ENCODE measurements at regions not wholly inside any gene's neighbourhood (a gene's known extent, or its start where the extent isn't known, plus 50 kb on each side); places are given as distances from the start of the nearest gene placed in this dataset.

GRCh38 chr1:10934150-10934818, 78.2 kb upstream of the TARDBP start:
- TF ChIP-seq MYC (IDR thresholded peaks at IDR 0.05; ENCODE audit: low read depth, low read length) (no peak), POLR2A (IDR thresholded peaks at IDR 0.05; ENCODE audit: extremely low read depth, insufficient read length) (no peak)

GRCh38 chr1:10935246-10935645, 77.2 kb upstream of the TARDBP start:
- TF ChIP-seq POLR2A (IDR thresholded peaks at IDR 0.05; ENCODE audit: extremely low read depth, insufficient read length) (no peak), MYC (IDR thresholded peaks at IDR 0.05; ENCODE audit: low read depth, low read length) (no peak), MAX (IDR thresholded peaks at IDR 0.05; ENCODE audit: low read depth, low read length) (no peak), CTCF (IDR thresholded peaks at IDR 0.05; ENCODE audit: low read depth, low read length) (no peak)
- no peak for DNase-seq (ENCODE audit: low read depth)
- no peak overlapping the region for H3K4me3 ChIP-seq (ENCODE audit: low read depth, low read length)

More at GRCh38 chr1:10934150-10934818, 78.2 kb upstream of the TARDBP start:
- no peak overlapping the region for H3K4me3 ChIP-seq (ENCODE audit: low read depth, low read length)
- no peak for DNase-seq (ENCODE audit: low read depth)

GRCh38 chr1:10935724-10936123, 76.7 kb upstream of the TARDBP start:
- no peak for DNase-seq (ENCODE audit: low read depth)
- TF ChIP-seq MYC (IDR thresholded peaks at IDR 0.05; ENCODE audit: low read depth, low read length) (no peak), CTCF (IDR thresholded peaks at IDR 0.05; ENCODE audit: low read depth, low read length) (no peak), POLR2A (IDR thresholded peaks at IDR 0.05; ENCODE audit: extremely low read depth, insufficient read length) (no peak), MAX (IDR thresholded peaks at IDR 0.05; ENCODE audit: low read depth, low read length) (no peak)
- H3K4me3 ChIP-seq (ENCODE audit: low read depth, low read length): no peak overlapping the region

- DNase-seq (ENCODE audit: low read depth): no peak
- TF ChIP-seq MAX (IDR thresholded peaks at IDR 0.05; ENCODE audit: low read depth, low read length) (no peak), POLR2A (IDR thresholded peaks at IDR 0.05; ENCODE audit: extremely low read depth, insufficient read length) (no peak), MYC (IDR thresholded peaks at IDR 0.05; ENCODE audit: low read depth, low read length) (no peak), CTCF (IDR thresholded peaks at IDR 0.05; ENCODE audit: low read depth, low read length) (no peak)
- H3K4me3 ChIP-seq (ENCODE audit: low read depth, low read length): no peak overlapping the region
These were observed 75.2 kb upstream of the TARDBP start for GRCh38 chr1:10936998-10937901.

GRCh38 chr1:10938741-10939417, 73.6 kb upstream of the TARDBP start:
- H3K4me3 ChIP-seq (ENCODE audit: low read depth, low read length): no peak overlapping the region
- TF ChIP-seq MYC (IDR thresholded peaks at IDR 0.05; ENCODE audit: low read depth, low read length) (no peak), MAX (IDR thresholded peaks at IDR 0.05; ENCODE audit: low read depth, low read length) (no peak), POLR2A (IDR thresholded peaks at IDR 0.05; ENCODE audit: extremely low read depth, insufficient read length) (no peak), CTCF (IDR thresholded peaks at IDR 0.05; ENCODE audit: low read depth, low read length) (no peak)
- DNase-seq (ENCODE audit: low read depth): no peak

Measured in NB4 (cell line).